ENCODE measurements at regions not wholly inside any gene's neighbourhood (a gene's known extent, or its start where the extent isn't known, plus 50 kb on each side); places are given as distances from the start of the nearest gene placed in this dataset.

DNA sequence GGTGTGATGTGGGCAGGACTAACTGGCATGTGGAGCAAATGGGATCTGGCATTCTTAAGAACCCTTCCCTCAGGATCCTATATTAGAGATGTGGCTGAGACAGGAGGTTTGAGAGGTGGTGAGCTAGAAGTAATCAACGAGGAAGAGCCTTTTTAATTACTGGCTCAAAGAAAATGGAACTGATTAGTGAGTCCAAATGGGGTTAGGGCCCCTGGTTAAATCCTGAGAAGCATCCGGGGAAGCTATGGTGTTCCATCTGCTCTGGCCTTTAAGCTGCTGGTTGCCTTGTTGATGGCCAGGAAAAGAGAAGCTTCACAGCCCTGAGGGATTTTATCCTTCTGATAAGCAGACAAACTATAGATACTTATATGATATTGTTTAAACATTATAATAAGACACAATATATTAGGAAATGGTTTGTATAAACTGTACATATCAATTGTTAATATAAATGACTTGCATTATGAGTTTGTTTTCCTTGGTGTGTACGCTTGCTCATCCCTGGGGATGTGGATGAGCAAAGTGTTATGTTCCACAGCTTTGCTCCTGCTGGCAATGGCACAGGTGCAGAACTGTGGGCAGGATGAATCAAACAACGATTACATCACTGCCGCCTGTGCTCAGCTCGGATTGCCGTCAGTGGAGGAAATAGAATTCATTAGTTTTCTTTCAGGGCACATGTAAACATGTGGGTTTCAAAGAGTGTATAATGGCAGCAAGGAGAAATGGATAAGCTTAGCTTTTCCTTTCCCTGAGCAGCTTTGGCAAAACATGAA lies 328.6 kb upstream of the ARX start:
- no peak for DNase-seq
- FAIRE-seq: no peak
- H3K27ac ChIP-seq (ENCODE audit: low read depth in 1 of 3, low read length in 2 of 3): no peak overlapping the region
- 48 to 57% (median 57%) methylated on average over 7 of the region's 7 CpGs for WGBS, 3 donors
- no peak overlapping the region for H3K4me3 ChIP-seq (ENCODE audit: low read depth in 1 of 3, low read length in 3 of 3)
- H3K4me1 ChIP-seq (ENCODE audit: control insufficient read depth in 3 of 3, insufficient read depth in 2 of 3, low read depth in 1 of 3, low read length in 2 of 3): no peaks in the 10 kb centered on the region
- H3K9me3 ChIP-seq (ENCODE audit: control insufficient read depth in 2 of 2, insufficient read depth in 1 of 2, low read depth in 1 of 2, low read length in 1 of 2): no peaks in the 10 kb centered on the region
- H3K36me3 ChIP-seq (ENCODE audit: control insufficient read depth in 3 of 3, insufficient read depth in 2 of 3, low read depth in 1 of 3, low read length in 3 of 3): no peaks in the 10 kb centered on the region
- H3K27me3 ChIP-seq (ENCODE audit: control insufficient read depth in 3 of 3, insufficient read depth in 3 of 3, low read length in 3 of 3): no peaks in the 10 kb centered on the region

- H3K4me1 ChIP-seq (ENCODE audit: control insufficient read depth in 3 of 3, insufficient read depth in 2 of 3, low read depth in 1 of 3, low read length in 2 of 3): no peaks in the 10 kb centered on the region
- H3K27me3 ChIP-seq (ENCODE audit: control insufficient read depth in 3 of 3, insufficient read depth in 3 of 3, low read length in 3 of 3): no peaks in the 10 kb centered on the region
- no peak overlapping the region for H3K4me3 ChIP-seq (ENCODE audit: low read depth in 1 of 3, low read length in 3 of 3)
- no peaks in the 10 kb centered on the region for H3K36me3 ChIP-seq (ENCODE audit: control insufficient read depth in 3 of 3, insufficient read depth in 2 of 3, low read depth in 1 of 3, low read length in 3 of 3)
- peaks cover 0 to 3% of the 10 kb centered on the region in 2 donors for H3K9me3 ChIP-seq (ENCODE audit: control insufficient read depth in 2 of 2, insufficient read depth in 1 of 2, low read depth in 1 of 2, low read length in 1 of 2)
- FAIRE-seq (no peak), DNase-seq (no peak)
- WGBS, 3 donors: 29 to 58% (median 50%) methylated on average over 1 of the region's 1 CpG
- no peak overlapping the region for H3K27ac ChIP-seq (ENCODE audit: low read depth in 1 of 3, low read length in 2 of 3)
These were observed 327.3 kb upstream of the ARX start for GRCh38 chrX:25343060-25343459.

DNA sequence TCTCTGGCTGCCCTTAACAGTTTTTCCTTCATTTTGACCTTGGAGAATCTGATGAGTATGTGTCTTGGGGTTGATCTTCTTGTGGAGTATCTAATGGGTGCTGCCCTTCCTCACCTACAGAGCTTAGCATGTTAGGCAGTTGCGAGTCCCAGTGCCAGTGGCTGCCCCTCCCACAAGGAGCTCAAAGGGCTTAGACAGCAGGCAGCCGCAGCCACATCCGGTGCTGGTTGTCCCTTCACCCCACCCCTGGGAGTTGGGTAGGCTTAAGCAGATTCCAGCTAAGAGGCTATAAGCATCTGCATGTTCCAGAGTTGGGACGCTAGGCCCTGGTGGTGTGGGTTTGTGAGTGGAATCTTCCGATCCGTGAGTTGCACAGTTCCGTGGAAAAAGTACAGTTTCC lies 322.1 kb upstream of the ARX start:
- no peak overlapping the region for H3K27ac ChIP-seq (ENCODE audit: low read depth in 1 of 3, low read length in 2 of 3)
- no peak for DNase-seq
- H3K36me3 ChIP-seq (ENCODE audit: control insufficient read depth in 3 of 3, insufficient read depth in 2 of 3, low read depth in 1 of 3, low read length in 3 of 3): no peaks in the 10 kb centered on the region
- H3K27me3 ChIP-seq (ENCODE audit: control insufficient read depth in 3 of 3, insufficient read depth in 3 of 3, low read length in 3 of 3): no peaks in the 10 kb centered on the region
- H3K4me3 ChIP-seq (ENCODE audit: low read depth in 1 of 3, low read length in 3 of 3): no peak overlapping the region
- peaks cover 0 to 7% of the 10 kb centered on the region in 2 donors for H3K9me3 ChIP-seq (ENCODE audit: control insufficient read depth in 2 of 2, insufficient read depth in 1 of 2, low read depth in 1 of 2, low read length in 1 of 2)
- no peaks in the 10 kb centered on the region for H3K4me1 ChIP-seq (ENCODE audit: control insufficient read depth in 3 of 3, insufficient read depth in 2 of 3, low read depth in 1 of 3, low read length in 2 of 3)
- no peak for FAIRE-seq
- 85 to 90% (median 88%) methylated on average over 7 of the region's 7 CpGs for WGBS, 3 donors

DNA sequence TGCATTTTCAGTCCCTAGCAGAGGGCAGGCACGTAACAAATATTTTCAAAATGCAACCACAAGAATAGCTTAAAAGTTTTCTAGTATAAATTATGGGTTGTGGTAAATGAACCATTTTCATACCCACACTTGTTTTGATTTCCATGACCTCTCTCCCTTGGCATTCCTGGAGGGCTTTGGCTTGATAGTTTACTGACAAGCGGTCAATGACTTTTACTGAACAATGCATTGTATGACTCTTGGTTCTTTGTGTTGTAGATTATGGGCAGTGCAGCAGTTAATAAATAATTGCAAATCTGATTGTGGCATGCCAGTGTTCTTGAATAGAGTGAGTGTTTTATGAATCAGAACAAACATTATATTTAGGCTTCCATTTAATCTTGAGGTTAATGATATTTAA lies 285.2 kb upstream of the ARX start:
- Histone ChIP-seq H3K4me3 (ENCODE audit: low read depth in 1 of 3, low read length in 3 of 3) (no peak overlapping the region), H3K27me3 (ENCODE audit: control insufficient read depth in 3 of 3, insufficient read depth in 3 of 3, low read length in 3 of 3) (no peaks in the 10 kb centered on the region), H3K36me3 (ENCODE audit: control insufficient read depth in 3 of 3, insufficient read depth in 2 of 3, low read depth in 1 of 3, low read length in 3 of 3) (no peaks in the 10 kb centered on the region), H3K27ac (ENCODE audit: low read depth in 1 of 3, low read length in 2 of 3) (no peak overlapping the region), H3K9me3 (ENCODE audit: control insufficient read depth in 2 of 2, insufficient read depth in 1 of 2, low read depth in 1 of 2, low read length in 1 of 2) (no peaks in the 10 kb centered on the region), H3K4me1 (ENCODE audit: control insufficient read depth in 3 of 3, insufficient read depth in 2 of 3, low read depth in 1 of 3, low read length in 2 of 3) (no peaks in the 10 kb centered on the region)
- 62 to 66% (median 63%) methylated on average over 2 of the region's 2 CpGs for WGBS, 3 donors
- DNase-seq: no peak
- no peak for FAIRE-seq

- no peaks in the 10 kb centered on the region for H3K36me3 ChIP-seq (ENCODE audit: control insufficient read depth in 3 of 3, insufficient read depth in 2 of 3, low read depth in 1 of 3, low read length in 3 of 3)
- H3K27ac ChIP-seq (ENCODE audit: low read depth in 1 of 3, low read length in 2 of 3): no peak overlapping the region
- FAIRE-seq (no peak), DNase-seq (no peak)
- no peaks in the 10 kb centered on the region for H3K9me3 ChIP-seq (ENCODE audit: control insufficient read depth in 2 of 2, insufficient read depth in 1 of 2, low read depth in 1 of 2, low read length in 1 of 2)
- no peaks in the 10 kb centered on the region for H3K27me3 ChIP-seq (ENCODE audit: control insufficient read depth in 3 of 3, insufficient read depth in 3 of 3, low read length in 3 of 3)
- H3K4me1 ChIP-seq (ENCODE audit: control insufficient read depth in 3 of 3, insufficient read depth in 2 of 3, low read depth in 1 of 3, low read length in 2 of 3): no peaks in the 10 kb centered on the region
- no peak overlapping the region for H3K4me3 ChIP-seq (ENCODE audit: low read depth in 1 of 3, low read length in 3 of 3)
- WGBS, 3 donors: 21 to 54% (median 22%) methylated on average over 1 of the region's 1 CpG
These were observed 281.1 kb upstream of the ARX start for GRCh38 chrX:25296850-25297249.

GRCh38 chrX:25295466-25295865 lies 279.7 kb upstream of the ARX start:
- WGBS, 3 donors: 76 to 84% (median 77%) methylated on average over 4 of the region's 4 CpGs
- no peaks in the 10 kb centered on the region for H3K27me3 ChIP-seq (ENCODE audit: control insufficient read depth in 3 of 3, insufficient read depth in 3 of 3, low read length in 3 of 3)
- DNase-seq (no peak), FAIRE-seq (no peak)
- H3K27ac ChIP-seq (ENCODE audit: low read depth in 1 of 3, low read length in 2 of 3): no peak overlapping the region
- no peaks in the 10 kb centered on the region for H3K4me1 ChIP-seq (ENCODE audit: control insufficient read depth in 3 of 3, insufficient read depth in 2 of 3, low read depth in 1 of 3, low read length in 2 of 3)
- no peaks in the 10 kb centered on the region for H3K36me3 ChIP-seq (ENCODE audit: control insufficient read depth in 3 of 3, insufficient read depth in 2 of 3, low read depth in 1 of 3, low read length in 3 of 3)
- H3K4me3 ChIP-seq (ENCODE audit: low read depth in 1 of 3, low read length in 3 of 3): no peak overlapping the region
- H3K9me3 ChIP-seq (ENCODE audit: control insufficient read depth in 2 of 2, insufficient read depth in 1 of 2, low read depth in 1 of 2, low read length in 1 of 2): no peaks in the 10 kb centered on the region

- H3K27me3 ChIP-seq (ENCODE audit: control insufficient read depth in 3 of 3, insufficient read depth in 3 of 3, low read length in 3 of 3): no peaks in the 10 kb centered on the region
- H3K4me3 ChIP-seq (ENCODE audit: low read depth in 1 of 3, low read length in 3 of 3): no peak overlapping the region
- no peak for FAIRE-seq
- no peaks in the 10 kb centered on the region for H3K36me3 ChIP-seq (ENCODE audit: control insufficient read depth in 3 of 3, insufficient read depth in 2 of 3, low read depth in 1 of 3, low read length in 3 of 3)
- DNase-seq: no peak
- H3K4me1 ChIP-seq (ENCODE audit: control insufficient read depth in 3 of 3, insufficient read depth in 2 of 3, low read depth in 1 of 3, low read length in 2 of 3): no peaks in the 10 kb centered on the region
- WGBS, 3 donors: 69 to 86% (median 85%) methylated on average over 1 of the region's 1 CpG
- H3K27ac ChIP-seq (ENCODE audit: low read depth in 1 of 3, low read length in 2 of 3): no peak overlapping the region
- H3K9me3 ChIP-seq (ENCODE audit: control insufficient read depth in 2 of 2, insufficient read depth in 1 of 2, low read depth in 1 of 2, low read length in 1 of 2): no peaks in the 10 kb centered on the region
These were observed 274.4 kb upstream of the ARX start for GRCh38 chrX:25290132-25290531.

- FAIRE-seq (no peak), DNase-seq (no peak)
- H3K4me3 ChIP-seq (ENCODE audit: low read depth in 1 of 3, low read length in 3 of 3): no peak overlapping the region
- no peaks in the 10 kb centered on the region for H3K4me1 ChIP-seq (ENCODE audit: control insufficient read depth in 3 of 3, insufficient read depth in 2 of 3, low read depth in 1 of 3, low read length in 2 of 3)
- H3K27ac ChIP-seq (ENCODE audit: low read depth in 1 of 3, low read length in 2 of 3): no peak overlapping the region
- no peaks in the 10 kb centered on the region for H3K9me3 ChIP-seq (ENCODE audit: control insufficient read depth in 2 of 2, insufficient read depth in 1 of 2, low read depth in 1 of 2, low read length in 1 of 2)
- 38 to 64% (median 38%) methylated on average over 1 of the region's 1 CpG for WGBS, 3 donors
- no peaks in the 10 kb centered on the region for H3K27me3 ChIP-seq (ENCODE audit: control insufficient read depth in 3 of 3, insufficient read depth in 3 of 3, low read length in 3 of 3)
- H3K36me3 ChIP-seq (ENCODE audit: control insufficient read depth in 3 of 3, insufficient read depth in 2 of 3, low read depth in 1 of 3, low read length in 3 of 3): no peaks in the 10 kb centered on the region
These were observed 272.9 kb upstream of the ARX start for GRCh38 chrX:25288676-25289075.

DNA sequence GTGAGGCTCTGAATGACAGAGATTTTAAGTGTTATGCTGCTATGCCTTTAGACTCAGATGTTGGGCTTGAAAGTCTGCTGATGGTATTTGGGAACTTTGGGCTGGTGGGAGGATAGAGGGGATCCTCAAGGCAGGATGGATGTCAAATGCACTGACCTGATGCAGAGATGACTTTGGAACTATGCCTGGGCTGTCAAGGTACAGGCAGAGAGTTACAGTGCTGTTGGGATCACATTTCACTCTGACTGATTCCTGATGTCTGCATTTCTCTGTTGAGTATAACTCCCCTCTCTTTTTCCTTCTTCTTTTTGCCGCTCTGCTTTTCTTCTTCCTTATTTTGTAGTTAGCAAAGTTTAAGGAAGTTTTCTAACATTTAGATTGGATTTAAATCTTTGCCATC lies 271.8 kb upstream of the ARX start:
- FAIRE-seq: no peak
- Histone ChIP-seq H3K27ac (ENCODE audit: low read depth in 1 of 3, low read length in 2 of 3) (no peak overlapping the region), H3K9me3 (ENCODE audit: control insufficient read depth in 2 of 2, insufficient read depth in 1 of 2, low read depth in 1 of 2, low read length in 1 of 2) (no peaks in the 10 kb centered on the region), H3K4me1 (ENCODE audit: control insufficient read depth in 3 of 3, insufficient read depth in 2 of 3, low read depth in 1 of 3, low read length in 2 of 3) (no peaks in the 10 kb centered on the region), H3K4me3 (ENCODE audit: low read depth in 1 of 3, low read length in 3 of 3) (no peak overlapping the region), H3K36me3 (ENCODE audit: control insufficient read depth in 3 of 3, insufficient read depth in 2 of 3, low read depth in 1 of 3, low read length in 3 of 3) (no peaks in the 10 kb centered on the region), H3K27me3 (ENCODE audit: control insufficient read depth in 3 of 3, insufficient read depth in 3 of 3, low read length in 3 of 3) (no peaks in the 10 kb centered on the region)
- DNase-seq: no peak
- 58 to 92% (median 73%) methylated on average over 1 of the region's 1 CpG for WGBS, 3 donors
